HFF-Myc (cell line): ENCODE measurements at regions not wholly inside any gene's neighbourhood (a gene's known extent, or its start where the extent isn't known, plus 50 kb on each side); places are given as distances from the start of the nearest gene placed in this dataset.

Experiments used
- DNase-seq: peaks from one replicate; pipeline ENCODE4 v3.0.0-alpha.2; 2011; ENCODE audit warnings: low read depth; ENCODE audit errors: extremely low read depth
- H3K4me3 ChIP-seq: replicated peaks from 2 replicates; pipeline ENCODE4 v1.5.1; 2011; ENCODE audit warnings: low read depth, mild to moderate bottlenecking, control low read depth, low read length
- CTCF ChIP-seq: IDR thresholded peaks from 2 replicates; pipeline ENCODE4 v1.5.1; 2012; ENCODE audit warnings: mild to moderate bottlenecking, low read depth, low read length, control low read depth; ENCODE audit errors: missing control alignments

DNA sequence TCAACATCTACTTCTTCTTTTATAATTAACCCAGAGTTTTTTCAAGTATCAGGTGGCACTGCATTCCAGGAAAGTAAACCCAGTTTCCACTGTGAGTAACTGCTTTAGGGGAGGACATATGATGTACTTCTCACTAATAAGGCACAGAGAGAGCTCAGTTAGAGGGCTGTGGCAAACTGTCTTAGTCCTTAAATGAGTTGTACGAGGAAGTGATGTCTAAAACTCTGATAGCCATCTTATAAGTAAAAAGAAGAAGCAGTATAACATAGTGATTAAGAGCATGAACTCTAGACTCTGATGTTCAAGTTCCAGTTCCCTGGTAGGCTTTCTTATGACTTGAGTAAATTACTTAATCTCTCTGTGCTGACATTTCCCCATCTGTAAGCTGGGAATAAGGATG, 58.7 kb upstream of the PTGS2 start:
- TF ChIP-seq CTCF, result no peak
- H3K4me3 ChIP-seq, result no peak overlapping the region
- DNase-seq, result no peak

GRCh38 chr1:186736971-186737685, 56.9 kb upstream of the PTGS2 start:
- no peak for TF ChIP-seq CTCF
- DNase-seq, result no peak
- H3K4me3 ChIP-seq, result no peak overlapping the region

- TF ChIP-seq CTCF, result no peak
- no peak for DNase-seq
- no peak overlapping the region for H3K4me3 ChIP-seq
These were observed 55.2 kb upstream of the PTGS2 start for GRCh38 chr1:186735463-186735862.

- no peak for DNase-seq
- no peak overlapping the region for H3K4me3 ChIP-seq
- TF ChIP-seq CTCF, result no peak
These were observed 50.9 kb upstream of the PTGS2 start for GRCh38 chr1:186730951-186731729.
